ENCODE measurements at regions not wholly inside any gene's neighbourhood (a gene's known extent, or its start where the extent isn't known, plus 50 kb on each side); places are given as distances from the start of the nearest gene placed in this dataset.

DNA sequence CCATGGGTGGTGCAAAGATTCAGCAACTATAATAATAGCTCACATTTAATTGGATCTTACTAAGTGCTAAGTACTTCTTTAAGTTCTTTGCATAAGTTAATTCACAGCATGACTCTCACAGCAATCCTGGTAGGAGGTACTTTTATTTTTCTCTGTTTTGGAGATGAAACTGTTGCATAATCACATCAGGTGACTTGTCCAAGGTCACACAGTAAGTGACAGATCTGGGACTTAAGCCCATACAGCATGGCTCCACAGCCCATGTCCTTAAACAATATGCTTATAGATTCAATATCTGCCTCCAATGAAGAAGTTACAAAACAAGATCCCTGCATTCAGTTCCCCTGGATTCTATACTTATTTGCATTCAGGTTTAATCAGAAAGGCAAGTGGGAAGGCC is 171.8 kb downstream of the CNTN3 start:
- TF ChIP-seq EZH2 (IDR thresholded peaks at IDR 0.05; ENCODE audit: insufficient read depth, poor library complexity, severe bottlenecking) (no peak), EZH2phosphoT487 (IDR thresholded peaks at IDR 0.05; ENCODE audit: insufficient read depth, low read depth) (no peak)

Measured in GM23248 (cell line).